ENCODE measurements at regions not wholly inside any gene's neighbourhood (a gene's known extent, or its start where the extent isn't known, plus 50 kb on each side); places are given as distances from the start of the nearest gene placed in this dataset.
"Not testable (repeated sequence)": the region's sequence is repeated elsewhere in the genome, so short reads cannot be mapped to it uniquely, and the experiment has no call there.

- no peak for DNase-seq
Observed at GRCh38 chr15:59828861-59829260, 139.7 kb upstream of the BNIP2 start.

GRCh38 chr15:59828263-59828662, 139.1 kb upstream of the BNIP2 start:
- no peak for DNase-seq

- DNase-seq = no peak
Observed at GRCh38 chr15:59825901-59826300, 136.8 kb upstream of the BNIP2 start.

GRCh38 chr15:59821286-59821685, 132.2 kb upstream of the BNIP2 start:
- DNase-seq = no peak

- DNase-seq = peak; percentile 2 to 38
Observed at GRCh38 chr15:59819092-59819491, 130.0 kb upstream of the BNIP2 start.

- DNase-seq = peak; percentile 21 to 64
Observed at GRCh38 chr15:59818336-59818735, 129.2 kb upstream of the BNIP2 start.

GRCh38 chr15:59817834-59818233, 128.7 kb upstream of the BNIP2 start:
- peak; percentile 32 to 54 for DNase-seq

GRCh38 chr15:59817053-59817452, 127.9 kb upstream of the BNIP2 start:
- no peak for DNase-seq

GRCh38 chr15:59814409-59814808, 125.3 kb upstream of the BNIP2 start:
- DNase-seq = no peak

- no peak for DNase-seq
Observed at GRCh38 chr15:59812889-59813288, 123.8 kb upstream of the BNIP2 start.

- no peak for DNase-seq
Observed at GRCh38 chr15:59812250-59812870, 123.2 kb upstream of the BNIP2 start.

- DNase-seq = peak in 1 of 2 experiments; percentile 38
Observed at GRCh38 chr15:59803293-59803966, 114.3 kb upstream of the BNIP2 start.

GRCh38 chr15:59801649-59802048, 112.5 kb upstream of the BNIP2 start:
- DNase-seq = no peak

- no peak for DNase-seq
Observed at GRCh38 chr15:59798605-59798917, 109.4 kb upstream of the BNIP2 start.

- no peak for DNase-seq
Observed at GRCh38 chr15:59797756-59798604, 108.9 kb upstream of the BNIP2 start.

- no peak for DNase-seq
Observed at GRCh38 chr15:59794229-59794886, 105.2 kb upstream of the BNIP2 start.

GRCh38 chr15:59792359-59792758, 103.2 kb upstream of the BNIP2 start:
- no peak for DNase-seq

GRCh38 chr15:59791755-59792154, 102.6 kb upstream of the BNIP2 start:
- no peak for DNase-seq

GRCh38 chr15:59791079-59791478, 102.0 kb upstream of the BNIP2 start:
- no peak for DNase-seq

GRCh38 chr15:59786466-59786865, 97.3 kb upstream of the BNIP2 start:
- DNase-seq = not testable (repeated sequence)

GRCh38 chr15:59785981-59786380, 96.9 kb upstream of the BNIP2 start:
- not testable (repeated sequence) for DNase-seq

- not testable (repeated sequence) for DNase-seq
Observed at GRCh38 chr15:59783774-59784520, 94.8 kb upstream of the BNIP2 start.

- no peak for DNase-seq
Observed at GRCh38 chr15:59779110-59779509, 90.0 kb upstream of the BNIP2 start.

Measured in NCI-H526 (cell line).